ENCODE measurements at regions not wholly inside any gene's neighbourhood (a gene's known extent, or its start where the extent isn't known, plus 50 kb on each side); places are given as distances from the start of the nearest gene placed in this dataset.

GRCh38 chr13:57044910-57045309, 95.8 kb upstream of the PRR20A start:
- TF ChIP-seq FOXP2 (optimal IDR thresholded peaks at IDR 0.05; ENCODE audit: control extremely low read depth, extremely low read length, insufficient read depth) = no peak
- no peak for TF ChIP-seq EZH2 (IDR thresholded peaks at IDR 0.05)
